ENCODE measurements at regions not wholly inside any gene's neighbourhood (a gene's known extent, or its start where the extent isn't known, plus 50 kb on each side); places are given as distances from the start of the nearest gene placed in this dataset.

- Histone ChIP-seq H3K27ac (no peak overlapping the region), H3K36me3 (no peaks in the 10 kb centered on the region), H3K9me3 (no peaks in the 10 kb centered on the region), H3K27me3 (peaks cover 0 to 3% (median 0%) of the 10 kb centered on the region in 9 donors), H3K4me1 (peaks cover 0 to 3% (median 0%) of the 10 kb centered on the region in 12 donors), H3K4me3 (no peak overlapping the region)
- WGBS, 4 donors: 59 to 67% (median 65%) methylated on average over 18 of the region's 18 CpGs
- TF ChIP-seq POLR2A (IDR thresholded peaks at IDR 0.05) (no peak), CTCF (IDR thresholded peaks at IDR 0.05) (no peak)
- intact Hi-C loops (cut with DNase I): no loop called here
- ATAC-seq (no peak), DNase-seq (no peak)
These were observed 76.1 kb upstream of the IRX3 start for GRCh38 chr16:54362591-54363206.

GRCh38 chr16:54361246-54361645 lies 74.7 kb upstream of the IRX3 start:
- peaks cover 0 to 3% (median 0%) of the 10 kb centered on the region in 12 donors for H3K4me1 ChIP-seq
- no peaks in the 10 kb centered on the region for H3K9me3 ChIP-seq
- H3K27me3 ChIP-seq: peaks cover 0 to 3% (median 0%) of the 10 kb centered on the region in 9 donors
- intact Hi-C loops (cut with DNase I): no loop called here
- H3K4me3 ChIP-seq: no peak overlapping the region
- 41 to 52% (median 46%) methylated on average over 1 of the region's 1 CpG for WGBS, 4 donors
- DNase-seq: no peak
- no peaks in the 10 kb centered on the region for H3K36me3 ChIP-seq
- ATAC-seq: no peak
- no peak for TF ChIP-seq CTCF (IDR thresholded peaks at IDR 0.05)
- no peak for TF ChIP-seq POLR2A (IDR thresholded peaks at IDR 0.05)
- no peak overlapping the region for H3K27ac ChIP-seq

GRCh38 chr16:54360681-54361080 lies 74.1 kb upstream of the IRX3 start:
- Histone ChIP-seq H3K4me1 (peaks cover 0 to 3% (median 0%) of the 10 kb centered on the region in 12 donors), H3K27ac (no peak overlapping the region), H3K36me3 (no peaks in the 10 kb centered on the region), H3K9me3 (peaks cover 0 to 5% (median 0%) of the 10 kb centered on the region in 12 donors), H3K27me3 (peaks cover 0 to 3% (median 0%) of the 10 kb centered on the region in 9 donors), H3K4me3 (peak overlapping the region in 8 of 12 donors; percentile 17 to 47 (median 32))
- TF ChIP-seq POLR2A (IDR thresholded peaks at IDR 0.05) (no peak), CTCF (IDR thresholded peaks at IDR 0.05) (no peak)
- no peak for ATAC-seq
- intact Hi-C loops (cut with DNase I): no loop called here
- DNase-seq: no peak
- WGBS, 4 donors: 38 to 52% (median 43%) methylated on average over 5 of the region's 5 CpGs

GRCh38 chr16:54359555-54359954 lies 73.0 kb upstream of the IRX3 start:
- ATAC-seq (no peak), DNase-seq (no peak)
- WGBS, 4 donors: 67 to 87% (median 85%) methylated on average over 4 to 5 of the region's 5 CpGs
- no peak overlapping the region for H3K4me3 ChIP-seq
- intact Hi-C loops (cut with DNase I): no loop called here
- peaks cover 0 to 3% (median 0%) of the 10 kb centered on the region in 9 donors for H3K27me3 ChIP-seq
- no peaks in the 10 kb centered on the region for H3K36me3 ChIP-seq
- TF ChIP-seq POLR2A (IDR thresholded peaks at IDR 0.05): no peak
- no peak for TF ChIP-seq CTCF (IDR thresholded peaks at IDR 0.05)
- peaks cover 0 to 16% (median 2%) of the 10 kb centered on the region in 12 donors for H3K9me3 ChIP-seq
- no peak overlapping the region for H3K27ac ChIP-seq
- peaks cover 0 to 3% (median 0%) of the 10 kb centered on the region in 12 donors for H3K4me1 ChIP-seq
